Progenitor cell of endocrine pancreas (in vitro differentiated cells): ENCODE measurements at regions not wholly inside any gene's neighbourhood (a gene's known extent, or its start where the extent isn't known, plus 50 kb on each side); places are given as distances from the start of the nearest gene placed in this dataset.

ENCODE experiments used
- DNase-seq: peaks from one replicate; pipeline ENCODE4 v3.0.0; 2021; ENCODE audit warnings: low spot score; ENCODE audit not compliant: unreplicated experiment
- H3K27ac Mint-ChIP-seq: 2 replicates; pipeline ENCODE4 v1.8.0; 2021; ENCODE audit warnings: mild to moderate bottlenecking, moderate library complexity, mixed read lengths
- H3K27me3 Mint-ChIP-seq: 2 replicates; pipeline ENCODE4 v1.8.0; 2021; ENCODE audit warnings: mixed read lengths
- H3K36me3 Mint-ChIP-seq: 2 replicates; pipeline ENCODE4 v1.8.0; 2022; ENCODE audit warnings: mixed read lengths; ENCODE audit not compliant: insufficient read depth
- H3K4me1 Mint-ChIP-seq: 2 replicates; pipeline ENCODE4 v1.8.0; 2021; ENCODE audit warnings: low read depth, mixed read lengths
- H3K4me3 Mint-ChIP-seq: 2 replicates; pipeline ENCODE4 v1.8.0; 2021; ENCODE audit warnings: low read depth, mild to moderate bottlenecking, moderate library complexity, mixed read lengths
- H3K9me3 Mint-ChIP-seq: 2 replicates; pipeline ENCODE4 v1.8.0; 2021; ENCODE audit warnings: low read depth, mixed read lengths
- TF ChIP-seq, protein P1 (sequence below): fragments of 200-600 bp; sonication (generic); IDR thresholded peaks from one replicate; pipeline ENCODE4 v1.5.0; 2021; ENCODE audit warnings: antibody characterized with exemption, mild to moderate bottlenecking; ENCODE audit not compliant: unreplicated experiment

DNA sequence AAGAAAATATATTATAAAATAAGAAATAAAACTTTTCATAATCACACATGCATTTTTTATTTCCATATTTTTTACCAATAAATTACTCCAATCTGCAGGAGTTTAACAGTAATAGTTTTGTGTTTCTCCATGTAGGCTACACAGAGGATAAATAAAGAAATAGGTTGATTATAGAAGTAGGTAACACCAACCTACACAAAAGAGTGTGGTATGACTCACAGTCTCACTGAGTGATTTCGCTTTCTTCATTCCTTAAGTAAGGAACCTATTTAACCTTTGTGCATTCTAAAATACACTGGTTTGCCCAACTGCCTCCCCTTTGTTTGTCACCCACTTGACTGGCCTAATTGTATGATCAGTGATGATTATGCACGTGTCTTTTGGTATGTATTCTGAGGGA lies 244.2 kb upstream of the RIMS1 start:
- H3K27me3 Mint-ChIP-seq: no peaks in the 10 kb centered on the region
- no peaks in the 10 kb centered on the region for H3K36me3 Mint-ChIP-seq
- H3K4me1 Mint-ChIP-seq: peaks cover 7% of the 10 kb centered on the region
- no peak for DNase-seq
- no peak overlapping the region for H3K4me3 Mint-ChIP-seq
- H3K27ac Mint-ChIP-seq: no peak overlapping the region
- TF ChIP-seq, protein P1, sequence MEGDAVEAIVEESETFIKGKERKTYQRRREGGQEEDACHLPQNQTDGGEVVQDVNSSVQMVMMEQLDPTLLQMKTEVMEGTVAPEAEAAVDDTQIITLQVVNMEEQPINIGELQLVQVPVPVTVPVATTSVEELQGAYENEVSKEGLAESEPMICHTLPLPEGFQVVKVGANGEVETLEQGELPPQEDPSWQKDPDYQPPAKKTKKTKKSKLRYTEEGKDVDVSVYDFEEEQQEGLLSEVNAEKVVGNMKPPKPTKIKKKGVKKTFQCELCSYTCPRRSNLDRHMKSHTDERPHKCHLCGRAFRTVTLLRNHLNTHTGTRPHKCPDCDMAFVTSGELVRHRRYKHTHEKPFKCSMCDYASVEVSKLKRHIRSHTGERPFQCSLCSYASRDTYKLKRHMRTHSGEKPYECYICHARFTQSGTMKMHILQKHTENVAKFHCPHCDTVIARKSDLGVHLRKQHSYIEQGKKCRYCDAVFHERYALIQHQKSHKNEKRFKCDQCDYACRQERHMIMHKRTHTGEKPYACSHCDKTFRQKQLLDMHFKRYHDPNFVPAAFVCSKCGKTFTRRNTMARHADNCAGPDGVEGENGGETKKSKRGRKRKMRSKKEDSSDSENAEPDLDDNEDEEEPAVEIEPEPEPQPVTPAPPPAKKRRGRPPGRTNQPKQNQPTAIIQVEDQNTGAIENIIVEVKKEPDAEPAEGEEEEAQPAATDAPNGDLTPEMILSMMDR: no peak
- no peaks in the 10 kb centered on the region for H3K9me3 Mint-ChIP-seq

DNA sequence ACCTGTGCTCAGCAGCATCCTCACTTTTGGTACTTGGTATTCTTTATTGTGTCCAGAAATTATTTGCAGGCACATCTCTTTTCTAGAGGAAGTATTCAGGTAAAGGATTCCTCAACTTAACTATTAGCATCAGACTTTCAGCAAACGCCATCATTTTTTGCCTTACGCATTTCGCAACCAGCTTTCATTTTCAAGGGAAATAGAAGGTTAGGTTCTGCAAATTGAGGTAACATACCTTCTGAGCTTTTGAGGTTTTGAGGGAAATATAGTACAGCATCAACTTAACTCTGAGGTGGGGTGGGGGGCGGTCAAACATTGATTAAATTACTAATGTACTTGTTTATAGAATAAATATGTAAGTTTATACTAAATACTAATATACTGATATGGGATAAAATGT lies 243.6 kb upstream of the RIMS1 start:
- DNase-seq: no peak
- Mint-ChIP-seq H3K4me3 (no peak overlapping the region), H3K27me3 (no peaks in the 10 kb centered on the region), H3K36me3 (no peaks in the 10 kb centered on the region), H3K27ac (no peak overlapping the region), H3K4me1 (peaks cover 7% of the 10 kb centered on the region), H3K9me3 (no peaks in the 10 kb centered on the region)
- TF ChIP-seq, protein P1: no peak

DNA sequence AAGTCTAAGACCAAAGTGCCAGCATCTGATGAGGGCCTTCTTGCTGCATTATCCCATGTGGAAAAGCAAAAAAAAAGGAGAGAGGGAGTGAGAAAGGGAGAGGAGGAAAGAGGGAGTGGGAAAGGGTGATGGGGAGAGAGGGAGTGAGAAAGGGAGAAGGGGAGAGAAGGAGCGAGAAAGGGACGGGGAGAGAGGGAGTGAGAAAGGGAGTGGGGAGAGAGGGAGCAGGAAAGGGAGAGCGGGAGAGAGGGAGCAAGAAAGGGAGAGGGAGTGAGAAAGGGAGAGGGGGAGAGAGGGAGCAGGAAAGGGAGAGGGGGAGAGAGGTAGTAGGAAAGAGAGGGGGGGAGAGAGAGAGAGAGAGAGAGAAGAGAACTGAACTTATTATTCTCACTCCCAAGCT lies 241.1 kb upstream of the RIMS1 start:
- TF ChIP-seq, protein P1: no peak

DNA sequence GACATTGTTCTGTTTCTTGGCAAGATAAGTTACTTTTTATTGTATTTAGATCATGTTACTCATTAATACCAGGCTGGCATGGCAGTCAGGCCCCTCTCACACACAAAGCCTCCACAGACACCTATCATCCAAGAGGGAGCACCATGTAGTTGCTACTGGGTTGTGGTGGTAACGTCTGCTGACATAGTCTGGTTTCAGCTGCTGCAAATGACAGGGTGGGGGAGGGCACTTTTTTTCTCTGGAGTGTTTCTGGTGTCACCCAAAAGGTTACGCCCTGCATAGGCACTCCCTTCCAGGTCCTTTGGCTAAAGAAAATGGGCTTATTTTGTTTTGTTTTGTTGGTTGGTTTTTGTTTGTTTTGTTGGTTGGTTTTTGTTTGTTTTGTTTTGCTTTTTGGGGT lies 236.4 kb upstream of the RIMS1 start:
- Mint-ChIP-seq H3K36me3 (no peaks in the 10 kb centered on the region), H3K27ac (no peak overlapping the region), H3K27me3 (no peaks in the 10 kb centered on the region), H3K4me1 (peaks cover 8% of the 10 kb centered on the region), H3K4me3 (no peak overlapping the region), H3K9me3 (no peaks in the 10 kb centered on the region)
- DNase-seq: no peak
- TF ChIP-seq, protein P1: no peak

More for the DNA sequence above, 241.1 kb upstream of the RIMS1 start:
- Mint-ChIP-seq H3K27ac (no peak overlapping the region), H3K4me1 (peaks cover 6% of the 10 kb centered on the region), H3K4me3 (no peak overlapping the region), H3K27me3 (no peaks in the 10 kb centered on the region), H3K36me3 (no peaks in the 10 kb centered on the region), H3K9me3 (no peaks in the 10 kb centered on the region)
- no peak for DNase-seq

DNA sequence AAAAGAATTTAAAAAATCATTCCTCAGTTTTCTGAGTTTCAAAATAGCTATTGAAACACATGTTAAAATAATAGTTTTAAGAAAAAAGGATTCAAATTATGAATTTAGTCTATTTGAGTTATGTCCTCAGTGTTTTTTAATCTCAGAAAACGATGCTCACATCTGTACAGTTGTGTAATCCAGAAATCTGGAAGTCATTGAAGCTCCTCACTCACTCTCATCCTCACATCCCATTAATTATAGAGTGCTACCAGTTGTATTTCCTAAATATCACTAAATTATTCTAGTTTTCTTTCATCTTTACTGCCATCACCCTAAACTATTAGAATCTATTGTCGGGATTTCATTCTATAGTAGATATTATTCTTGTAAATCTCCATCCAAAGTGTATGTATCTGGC lies 234.7 kb upstream of the RIMS1 start:
- peaks cover 8% of the 10 kb centered on the region for H3K4me1 Mint-ChIP-seq
- no peak overlapping the region for H3K4me3 Mint-ChIP-seq
- H3K27ac Mint-ChIP-seq: no peak overlapping the region
- DNase-seq: no peak
- TF ChIP-seq, protein P1: no peak
- H3K36me3 Mint-ChIP-seq: no peaks in the 10 kb centered on the region
- no peaks in the 10 kb centered on the region for H3K27me3 Mint-ChIP-seq
- H3K9me3 Mint-ChIP-seq: no peaks in the 10 kb centered on the region
